H1 (cell line): ENCODE measurements at regions not wholly inside any gene's neighbourhood (a gene's known extent, or its start where the extent isn't known, plus 50 kb on each side); places are given as distances from the start of the nearest gene placed in this dataset.

ENCODE experiments used
- CTCF ChIA-PET: fragments of 300-600 bp; sonication (Branson Sonifier 250); formaldehyde crosslinking; loops from one replicate; lab custom pipeline; 2021; ENCODE audit not compliant: partially characterized antibody; lab: Charles Lee
- POLR2A ChIA-PET: fragments of 300-600 bp; sonication (Branson Sonifier 250); formaldehyde crosslinking; loops from one replicate; lab custom pipeline; 2021; ENCODE audit warnings: inconsistent platforms; ENCODE audit not compliant: partially characterized antibody; lab: Charles Lee
- DNase-seq, 2 experiments: peaks; one replicate each; pipeline versions ENCODE4 v3.0.0 to v3.0.0-alpha.2; 2010 to 2022; ENCODE audit warnings: low spot score in 2 of 2, low read depth in 1 of 2, mixed read lengths in 1 of 2
- FAIRE-seq: peaks from 2 replicates; lab custom pipeline; 2011; peaks lifted over from hg19 to GRCh38; lab: Jason Lieb, UNC
- H2AFZ ChIP-seq: 2 replicates; pipeline ENCODE4 v1.8.1; 2012; ENCODE audit warnings: low read length, inconsistent platforms
- H2AK5ac ChIP-seq: 2 replicates; pipeline ENCODE4 v1.6.1; 2013; ENCODE audit warnings: low read depth, low read length
- H2BK120ac ChIP-seq: replicated peaks from 2 replicates; pipeline ENCODE3; 2013; ENCODE audit warnings: low read depth, low read length, inconsistent platforms
- H2BK12ac ChIP-seq: 2 replicates; pipeline ENCODE4 v1.6.1; 2013; ENCODE audit warnings: low read depth, low read length
- H2BK15ac ChIP-seq: 2 replicates; pipeline ENCODE4 v1.6.1; 2013; ENCODE audit warnings: low read length
- H2BK20ac ChIP-seq: 2 replicates; pipeline ENCODE4 v1.6.1; 2013; ENCODE audit warnings: low read length
- H2BK5ac ChIP-seq: 2 replicates; pipeline ENCODE4 v1.6.1; 2013; ENCODE audit warnings: low read depth, low read length
- H3K14ac ChIP-seq: 2 replicates; pipeline ENCODE4 v1.6.1; 2013; ENCODE audit warnings: inconsistent platforms; ENCODE audit not compliant: insufficient read length
- H3K18ac ChIP-seq: 2 replicates; pipeline ENCODE4 v1.6.1; 2013; ENCODE audit warnings: low read length; ENCODE audit errors: extremely low read depth
- H3K23ac ChIP-seq: 2 replicates; pipeline ENCODE4 v1.6.1; 2013; ENCODE audit warnings: inconsistent platforms; ENCODE audit not compliant: insufficient read length
- H3K23me2 ChIP-seq: 2 replicates; pipeline ENCODE4 v1.6.1; 2013; ENCODE audit warnings: low read depth, low read length
- H3K27ac ChIP-seq: 2 replicates; pipeline ENCODE4 v1.6.1; 2011; ENCODE audit warnings: low read depth, low read length, inconsistent platforms
- H3K27me3 ChIP-seq, 4 experiments: replicated peaks in 1 of 4; 1 replicate in 1 of 4; 2 replicates in 3 of 4; pipeline versions ENCODE4 v1.6.1 to v1.8.1; 2011 to 2013; ENCODE audit warnings: low read length in 3 of 4, mild to moderate bottlenecking in 3 of 4, inconsistent platforms in 2 of 4, mixed read lengths in 2 of 4, moderate library complexity in 1 of 4; ENCODE audit not compliant: control insufficient read depth in 3 of 4, insufficient read depth in 3 of 4; ENCODE audit errors: extremely low read depth in 1 of 4
- H3K36me3 ChIP-seq, 4 experiments: 2 replicates each; pipeline versions ENCODE4 v1.6.1 to v1.8.1; 2011 to 2013; ENCODE audit warnings: mild to moderate bottlenecking in 4 of 4, low read length in 3 of 4, moderate library complexity in 2 of 4, control low read depth in 1 of 4, inconsistent platforms in 1 of 4; ENCODE audit not compliant: insufficient read depth in 4 of 4, control insufficient read depth in 2 of 4
- H3K4ac ChIP-seq: replicated peaks from 2 replicates; pipeline ENCODE3; 2013; ENCODE audit warnings: low read length, low read depth, mixed read lengths, inconsistent platforms; ENCODE audit not compliant: insufficient read length
- H3K4me1 ChIP-seq, 4 experiments: replicated peaks in 1 of 4; 1 replicate in 1 of 4; 2 replicates in 3 of 4; pipeline versions ENCODE4 v1.6.1 to v1.8.1; 2011 to 2013; ENCODE audit warnings: low read length in 3 of 4, inconsistent platforms in 2 of 4, mixed read lengths in 1 of 4; ENCODE audit not compliant: insufficient read depth in 4 of 4, control insufficient read depth in 3 of 4
- H3K4me2 ChIP-seq, 2 experiments: 2 replicates each; pipeline versions ENCODE4 v1.6.1 to v1.8.1; 2011 to 2013; ENCODE audit warnings: low read depth in 2 of 2, low read length in 2 of 2, control low read depth in 1 of 2, inconsistent platforms in 1 of 2, mild to moderate bottlenecking in 1 of 2; ENCODE audit not compliant: insufficient read depth in 1 of 2
- H3K4me3 ChIP-seq, 4 experiments: fragments of 200-600, 300-600 bp in 1 of 4; sonication (generic), shearing (Covaris generic), sonication (Bioruptor Twin) in 1 of 4; 2 replicates each; pipeline versions ENCODE4 v1.5.1 to v1.8.1; 2011 to 2016; ENCODE audit warnings: low read length in 4 of 4, low read depth in 3 of 4, control low read depth in 2 of 4, inconsistent platforms in 2 of 4, mild to moderate bottlenecking in 2 of 4, mixed read lengths in 1 of 4, moderate library complexity in 1 of 4; ENCODE audit not compliant: insufficient read depth in 2 of 4; ENCODE audit errors: extremely low read depth in 1 of 4
- H3K56ac ChIP-seq: replicated peaks from 2 replicates; pipeline ENCODE3; 2013; ENCODE audit warnings: low read depth, mild to moderate bottlenecking, mixed read lengths, low read length, inconsistent platforms; ENCODE audit not compliant: insufficient read length
- H3K79me1 ChIP-seq: 2 replicates; pipeline ENCODE4 v1.6.1; 2013; ENCODE audit warnings: low read depth, low read length, control low read depth
- H3K79me2 ChIP-seq, 2 experiments: 2 replicates each; pipeline versions ENCODE4 v1.6.1 to v1.8.1; 2012 to 2013; ENCODE audit warnings: low read length in 2 of 2, mild to moderate bottlenecking in 2 of 2, inconsistent platforms in 1 of 2; ENCODE audit not compliant: insufficient read depth in 2 of 2, control insufficient read depth in 1 of 2
- H3K9ac ChIP-seq, 4 experiments: replicated peaks in 1 of 4; 1 replicate in 1 of 4; 2 replicates in 3 of 4; pipeline versions ENCODE4 v1.6.1 to v1.8.1; 2011 to 2013; ENCODE audit warnings: low read depth in 3 of 4, low read length in 3 of 4, control low read depth in 2 of 4, mild to moderate bottlenecking in 2 of 4, moderate library complexity in 2 of 4, inconsistent platforms in 1 of 4; ENCODE audit errors: extremely low read depth in 1 of 4
- H3K9me3 ChIP-seq, 2 experiments: 2 replicates each; pipeline versions ENCODE4 v1.6.1 to v1.8.1; 2012 to 2013; ENCODE audit warnings: mild to moderate bottlenecking in 2 of 2, moderate library complexity in 2 of 2, control low read depth in 1 of 2, inconsistent platforms in 1 of 2, low read depth in 1 of 2, low read length in 1 of 2, mixed read lengths in 1 of 2; ENCODE audit not compliant: insufficient read depth in 2 of 2
- H4K20me1 ChIP-seq, 2 experiments: replicated peaks in 1 of 2; 2 replicates each; pipeline versions ENCODE3 to v1.8.1; 2011 to 2013; ENCODE audit warnings: inconsistent platforms in 2 of 2, low read length in 2 of 2, mild to moderate bottlenecking in 1 of 2; ENCODE audit not compliant: insufficient read depth in 2 of 2, control insufficient read depth in 1 of 2
- H4K5ac ChIP-seq: 2 replicates; pipeline ENCODE4 v1.6.1; 2013; ENCODE audit warnings: low read length, low read depth, mixed read lengths, inconsistent platforms; ENCODE audit not compliant: insufficient read length
- H4K8ac ChIP-seq: 2 replicates; pipeline ENCODE4 v1.8.0; 2013; ENCODE audit warnings: mild to moderate bottlenecking, moderate library complexity, low read length, inconsistent platforms; ENCODE audit not compliant: insufficient read depth; ENCODE audit errors: extremely low read depth
- H4K91ac ChIP-seq: replicated peaks from 2 replicates; pipeline ENCODE3; 2013; ENCODE audit warnings: low read length, mixed read lengths, inconsistent platforms; ENCODE audit not compliant: insufficient read length
- EGR1 ChIP-seq: IDR thresholded peaks from 2 replicates; pipeline ENCODE4 v1.6.1; 2011; ENCODE audit warnings: low read depth, low read length, borderline replicate concordance
- EZH2 ChIP-seq: fragments of 200-600 bp; sonication (generic); IDR thresholded peaks from 2 replicates; pipeline ENCODE4 v1.7.1; 2012; ENCODE audit warnings: low read depth, mild to moderate bottlenecking, moderate library complexity, low read length, inconsistent platforms; ENCODE audit not compliant: severe bottlenecking
- GTF2F1 ChIP-seq: IDR thresholded peaks from 2 replicates; pipeline ENCODE4 v1.6.1; 2012; ENCODE audit warnings: low read depth, low read length, improper control_type of control experiment, borderline replicate concordance
- HDAC6 ChIP-seq: IDR thresholded peaks from one replicate; pipeline ENCODE4 v1.7.1; 2012; ENCODE audit warnings: low read depth, mild to moderate bottlenecking, inconsistent platforms, low read length, moderate library complexity
- JUND ChIP-seq: IDR thresholded peaks from 2 replicates; pipeline ENCODE4 v1.6.1; 2011; ENCODE audit warnings: mild to moderate bottlenecking, improper control_type of control experiment, low read length
- NRF1 ChIP-seq: IDR thresholded peaks from 2 replicates; pipeline ENCODE4 v1.6.1; 2011; ENCODE audit warnings: mild to moderate bottlenecking, low read depth, low read length, improper control_type of control experiment
- RAD21 ChIP-seq, 2 experiments: IDR thresholded peaks in 1 of 2; conservative IDR thresholded peaks in 1 of 2; 2 replicates each; pipeline ENCODE4 v1.6.1; 2011; ENCODE audit warnings: low read depth in 2 of 2, low read length in 2 of 2, improper control_type of control experiment in 1 of 2, inconsistent platforms in 1 of 2, mild to moderate bottlenecking in 1 of 2, moderate library complexity in 1 of 2
- RNF2 ChIP-seq: fragments of 200-900, 300-1000 bp; sonication (generic); IDR thresholded peaks from 2 replicates; pipeline ENCODE4 v1.7.1; 2016; ENCODE audit warnings: borderline replicate concordance, low read depth, mild to moderate bottlenecking, antibody characterized with exemption, low read length; ENCODE audit not compliant: poor library complexity, severe bottlenecking; ENCODE audit errors: missing control alignments
- SAP30 ChIP-seq: fragments of 300-600 bp; sonication (generic); IDR thresholded peaks from 2 replicates; pipeline ENCODE4 v1.7.1; 2012; ENCODE audit warnings: low read length, moderate library complexity, mild to moderate bottlenecking, inconsistent platforms; ENCODE audit not compliant: insufficient read depth, insufficient replicate concordance
- TEAD4 ChIP-seq: IDR thresholded peaks from 2 replicates; pipeline ENCODE4 v1.6.1; 2012; ENCODE audit warnings: low read depth, low read length, inconsistent platforms, mixed read lengths
- WGBS, 2 experiments: shearing (Covaris generic) in 1 of 2; methylation state at CpG; one replicate each; pipeline versions ENCODE4 v1.1.6 to v1.1.7; 2013 to 2015; ENCODE audit warnings: low lambda C conversion rate in 2 of 2, mixed read lengths in 2 of 2, inconsistent platforms in 1 of 2, low coverage in 1 of 2, missing lambda C conversion rate in 1 of 2; ENCODE audit not compliant: insufficient replicate concordance in 2 of 2, insufficient coverage in 1 of 2, insufficient read length in 1 of 2; ENCODE audit errors: extremely low coverage in 1 of 2, missing lambda C conversion rate in 1 of 2; 5-methylcytosine and 5-hydroxymethylcytosine counted together
- TF ChIP-seq, protein P1 (sequence below): IDR thresholded peaks from 2 replicates; pipeline ENCODE4 v1.6.1; 2012; ENCODE audit warnings: low read length, inconsistent platforms

GRCh38 chr1:228839656-228840055, 104.4 kb downstream of the RHOU start:
- H2BK15ac ChIP-seq = no peak overlapping the region
- H3K27me3 ChIP-seq = no peaks in the 10 kb centered on the region
- H4K91ac ChIP-seq = no peak overlapping the region
- H3K4me2 ChIP-seq = no peak overlapping the region
- no peak overlapping the region for H2AFZ ChIP-seq
- H3K56ac ChIP-seq = no peak overlapping the region
- no peaks in the 10 kb centered on the region for H3K79me2 ChIP-seq
- ChIA-PET POLR2A (no interaction called here), CTCF (no interaction called here)
- no peak overlapping the region for H2AK5ac ChIP-seq
- TF ChIP-seq EGR1 = no peak
- no peak for TF ChIP-seq NRF1
- no peak for TF ChIP-seq GTF2F1
- no peak for TF ChIP-seq RAD21 (IDR thresholded peaks at IDR 0.05 in 1 of 2, conservative IDR thresholded peaks at IDR 0.05 in 1 of 2; ENCODE audit: low read depth in 2 of 2, low read length in 2 of 2)
- no peak for TF ChIP-seq JUND
- no peak for TF ChIP-seq HDAC6
- TF ChIP-seq EZH2 = no peak
- TF ChIP-seq RNF2 = no peak
- TF ChIP-seq TEAD4 = no peak
- TF ChIP-seq, protein P1, sequence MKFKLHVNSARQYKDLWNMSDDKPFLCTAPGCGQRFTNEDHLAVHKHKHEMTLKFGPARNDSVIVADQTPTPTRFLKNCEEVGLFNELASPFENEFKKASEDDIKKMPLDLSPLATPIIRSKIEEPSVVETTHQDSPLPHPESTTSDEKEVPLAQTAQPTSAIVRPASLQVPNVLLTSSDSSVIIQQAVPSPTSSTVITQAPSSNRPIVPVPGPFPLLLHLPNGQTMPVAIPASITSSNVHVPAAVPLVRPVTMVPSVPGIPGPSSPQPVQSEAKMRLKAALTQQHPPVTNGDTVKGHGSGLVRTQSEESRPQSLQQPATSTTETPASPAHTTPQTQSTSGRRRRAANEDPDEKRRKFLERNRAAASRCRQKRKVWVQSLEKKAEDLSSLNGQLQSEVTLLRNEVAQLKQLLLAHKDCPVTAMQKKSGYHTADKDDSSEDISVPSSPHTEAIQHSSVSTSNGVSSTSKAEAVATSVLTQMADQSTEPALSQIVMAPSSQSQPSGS = no peak
- no peak for TF ChIP-seq SAP30
- no peak overlapping the region for H4K8ac ChIP-seq
- no peak overlapping the region for H3K9ac ChIP-seq
- no peaks in the 10 kb centered on the region for H3K36me3 ChIP-seq
- DNase-seq (no peak), FAIRE-seq (no peak)
- H4K5ac ChIP-seq = no peak overlapping the region
- no peak overlapping the region for H3K23ac ChIP-seq
- no peaks in the 10 kb centered on the region for H3K23me2 ChIP-seq
- no peak overlapping the region for H3K14ac ChIP-seq
- no peak overlapping the region for H2BK120ac ChIP-seq
- H3K18ac ChIP-seq = no peak overlapping the region
- H3K4me1 ChIP-seq = peaks cover 0 to 2% (median 0%) of the 10 kb centered on the region in 4 experiments; a peak in 2 of 7 replicates
- WGBS, 2 experiments = 86% methylated on average over 6 of the region's 6 CpGs; no CpG with 5 or more reads in 1 of the 2 experiments
- H3K4ac ChIP-seq = no peak overlapping the region
- no peak overlapping the region for H3K4me3 ChIP-seq
- H3K79me1 ChIP-seq = no peaks in the 10 kb centered on the region
- no peak overlapping the region for H2BK5ac ChIP-seq
- H2BK12ac ChIP-seq = no peak overlapping the region
- H2BK20ac ChIP-seq = no peak overlapping the region
- H3K9me3 ChIP-seq = peaks cover 3 to 13% of the 10 kb centered on the region in 2 experiments
- no peaks in the 10 kb centered on the region for H4K20me1 ChIP-seq
- no peak overlapping the region for H3K27ac ChIP-seq
